ENCODE measurements at regions not wholly inside any gene's neighbourhood (a gene's known extent, or its start where the extent isn't known, plus 50 kb on each side); places are given as distances from the start of the nearest gene placed in this dataset.

DNA sequence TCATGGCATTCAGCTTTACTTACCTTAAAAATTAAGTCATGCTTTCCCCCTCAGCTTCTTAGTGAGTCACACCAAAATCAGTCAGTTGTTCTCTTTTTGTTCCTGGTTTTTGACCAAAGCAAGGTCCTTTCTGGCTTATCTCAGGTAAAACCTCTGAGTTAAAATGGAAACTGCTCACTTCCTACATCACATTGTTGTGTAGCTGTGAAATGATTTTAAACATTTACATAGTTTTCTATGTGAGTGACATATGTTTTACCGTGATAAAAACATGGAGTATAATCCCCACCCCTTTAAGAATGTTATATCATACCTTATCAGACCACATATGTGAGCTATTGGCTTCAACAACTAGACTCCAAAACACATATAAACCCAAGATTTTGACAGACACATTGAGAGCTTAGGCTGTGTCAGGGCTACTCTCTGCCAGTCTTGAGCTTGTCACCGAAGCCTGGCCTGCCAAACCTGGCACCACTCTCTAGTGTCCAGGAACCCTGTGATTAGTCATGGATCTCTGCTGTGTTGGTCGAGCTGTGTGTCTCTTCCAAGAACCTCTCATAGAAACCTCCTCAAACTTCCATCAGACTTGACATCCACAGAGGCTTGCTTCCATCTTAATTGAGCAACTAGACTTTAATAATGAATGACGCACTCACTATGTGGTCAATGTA is 113.7 kb upstream of the FOXN2 start (continued):
- TF ChIP-seq MGA (IDR thresholded peaks at IDR 0.05) (no peak), TEAD4 (IDR thresholded peaks at IDR 0.05; ENCODE audit: low read length) (peak; percentile 68; the same call in 1 of the 2 replicates), TEAD4 (CRISPR knock-in tag; IDR thresholded peaks at IDR 0.05; ENCODE audit: borderline replicate concordance) (no peak), CBFA2T3 (IDR thresholded peaks at IDR 0.05) (peak; percentile 73), ARID1B (IDR thresholded peaks at IDR 0.05) (peak; percentile 69), CCNT2 (IDR thresholded peaks at IDR 0.05; ENCODE audit: borderline replicate concordance, extremely low read depth, insufficient read length, low read depth, low read length) (peak; percentile 26), SOX6 (IDR thresholded peaks at IDR 0.05) (peak; percentile 64), ZNF133 (CRISPR knock-in tag; IDR thresholded peaks at IDR 0.05) (no peak), RREB1 (CRISPR knock-in tag; IDR thresholded peaks at IDR 0.05) (no peak)
- TF ChIP-seq, protein P1, sequence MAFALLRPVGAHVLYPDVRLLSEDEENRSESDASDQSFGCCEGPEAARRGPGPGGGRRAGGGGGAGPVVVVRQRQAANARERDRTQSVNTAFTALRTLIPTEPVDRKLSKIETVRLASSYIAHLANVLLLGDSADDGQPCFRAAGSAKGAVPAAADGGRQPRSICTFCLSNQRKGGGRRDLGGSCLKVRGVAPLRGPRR (CRISPR knock-in tag; IDR thresholded peaks at IDR 0.05), result no peak

Measured in K562 (cell line).